Fibroblast of villous mesenchyme (primary cell): ENCODE measurements at regions not wholly inside any gene's neighbourhood (a gene's known extent, or its start where the extent isn't known, plus 50 kb on each side); places are given as distances from the start of the nearest gene placed in this dataset.
"Not testable (repeated sequence)": the region's sequence is repeated elsewhere in the genome, so short reads cannot be mapped to it uniquely, and the experiment has no call there.

Source experiments
- DNase-seq: peaks from one replicate; pipeline ENCODE4 v3.0.0-alpha.2; 2010; ENCODE audit warnings: low read depth
- H3K4me3 ChIP-seq: 2 replicates; pipeline ENCODE4 v1.5.1; 2011; ENCODE audit warnings: low read depth, mild to moderate bottlenecking, low read length
- TF ChIP-seq, protein P1 (sequence below): IDR thresholded peaks from 2 replicates; pipeline ENCODE4 v1.5.1; 2012; ENCODE audit warnings: low read depth, mild to moderate bottlenecking, low read length; ENCODE audit not compliant: insufficient read depth

DNA sequence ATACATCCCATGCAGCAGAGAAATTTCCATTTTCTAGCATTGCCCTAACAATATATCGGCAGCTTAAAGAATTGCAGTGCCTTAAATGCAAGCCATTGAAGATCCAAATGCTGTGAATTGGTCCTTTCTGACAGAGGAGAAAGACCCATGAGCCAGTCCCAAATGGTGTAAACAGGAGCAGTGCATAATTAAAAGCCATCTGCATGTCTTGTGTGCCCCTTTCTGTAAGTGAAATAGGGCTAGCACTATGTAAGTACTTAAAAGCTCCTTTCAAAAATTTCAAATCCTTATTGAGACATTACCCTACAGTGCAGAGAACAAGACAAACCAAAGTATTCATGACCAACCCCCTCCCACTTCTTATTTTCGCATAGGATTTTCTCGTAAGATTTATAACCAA is 108.7 kb upstream of the LCORL start:
- TF ChIP-seq, protein P1, sequence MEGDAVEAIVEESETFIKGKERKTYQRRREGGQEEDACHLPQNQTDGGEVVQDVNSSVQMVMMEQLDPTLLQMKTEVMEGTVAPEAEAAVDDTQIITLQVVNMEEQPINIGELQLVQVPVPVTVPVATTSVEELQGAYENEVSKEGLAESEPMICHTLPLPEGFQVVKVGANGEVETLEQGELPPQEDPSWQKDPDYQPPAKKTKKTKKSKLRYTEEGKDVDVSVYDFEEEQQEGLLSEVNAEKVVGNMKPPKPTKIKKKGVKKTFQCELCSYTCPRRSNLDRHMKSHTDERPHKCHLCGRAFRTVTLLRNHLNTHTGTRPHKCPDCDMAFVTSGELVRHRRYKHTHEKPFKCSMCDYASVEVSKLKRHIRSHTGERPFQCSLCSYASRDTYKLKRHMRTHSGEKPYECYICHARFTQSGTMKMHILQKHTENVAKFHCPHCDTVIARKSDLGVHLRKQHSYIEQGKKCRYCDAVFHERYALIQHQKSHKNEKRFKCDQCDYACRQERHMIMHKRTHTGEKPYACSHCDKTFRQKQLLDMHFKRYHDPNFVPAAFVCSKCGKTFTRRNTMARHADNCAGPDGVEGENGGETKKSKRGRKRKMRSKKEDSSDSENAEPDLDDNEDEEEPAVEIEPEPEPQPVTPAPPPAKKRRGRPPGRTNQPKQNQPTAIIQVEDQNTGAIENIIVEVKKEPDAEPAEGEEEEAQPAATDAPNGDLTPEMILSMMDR = no peak
- no peak for DNase-seq
- H3K4me3 ChIP-seq = no peak overlapping the region

GRCh38 chr4:18128241-18128640 is 106.7 kb upstream of the LCORL start:
- TF ChIP-seq, protein P1 = no peak
- H3K4me3 ChIP-seq = no peak overlapping the region
- DNase-seq = no peak

- TF ChIP-seq, protein P1 = no peak
- DNase-seq = no peak
Observed at GRCh38 chr4:18127030-18127429, 105.5 kb upstream of the LCORL start.

GRCh38 chr4:18113710-18114331 is 92.3 kb upstream of the LCORL start:
- no peak overlapping the region for H3K4me3 ChIP-seq
- DNase-seq = no peak
- TF ChIP-seq, protein P1 = no peak

More at GRCh38 chr4:18127030-18127429, 105.5 kb upstream of the LCORL start:
- H3K4me3 ChIP-seq = no peak overlapping the region

- DNase-seq = peak; percentile 1
- TF ChIP-seq, protein P1 = no peak
- no peak overlapping the region for H3K4me3 ChIP-seq
Observed at GRCh38 chr4:18111081-18111480, 89.5 kb upstream of the LCORL start.

DNA sequence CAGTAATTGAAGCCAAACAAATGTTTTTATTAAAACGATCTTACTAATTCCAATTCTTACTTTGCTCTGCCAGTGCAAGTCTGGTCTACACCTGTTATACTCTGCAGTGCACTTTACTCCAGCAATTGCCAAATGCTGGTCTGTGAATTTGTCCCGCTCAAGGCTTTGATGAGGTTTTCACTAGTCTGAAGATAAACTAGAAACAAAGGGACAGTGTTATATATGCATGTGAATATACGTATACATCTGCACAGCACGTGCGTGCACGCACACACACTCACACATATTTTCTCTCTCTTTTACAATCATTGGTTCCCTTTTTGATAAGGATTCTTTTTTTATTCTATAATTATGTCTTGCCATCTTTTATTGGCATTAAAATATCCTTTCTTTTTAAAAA is 88.5 kb upstream of the LCORL start:
- TF ChIP-seq, protein P1 = no peak
- no peak overlapping the region for H3K4me3 ChIP-seq
- DNase-seq = no peak

- DNase-seq = no peak
- TF ChIP-seq, protein P1 = no peak
- H3K4me3 ChIP-seq = no peak overlapping the region
Observed at GRCh38 chr4:18109676-18110075, 88.1 kb upstream of the LCORL start.

DNA sequence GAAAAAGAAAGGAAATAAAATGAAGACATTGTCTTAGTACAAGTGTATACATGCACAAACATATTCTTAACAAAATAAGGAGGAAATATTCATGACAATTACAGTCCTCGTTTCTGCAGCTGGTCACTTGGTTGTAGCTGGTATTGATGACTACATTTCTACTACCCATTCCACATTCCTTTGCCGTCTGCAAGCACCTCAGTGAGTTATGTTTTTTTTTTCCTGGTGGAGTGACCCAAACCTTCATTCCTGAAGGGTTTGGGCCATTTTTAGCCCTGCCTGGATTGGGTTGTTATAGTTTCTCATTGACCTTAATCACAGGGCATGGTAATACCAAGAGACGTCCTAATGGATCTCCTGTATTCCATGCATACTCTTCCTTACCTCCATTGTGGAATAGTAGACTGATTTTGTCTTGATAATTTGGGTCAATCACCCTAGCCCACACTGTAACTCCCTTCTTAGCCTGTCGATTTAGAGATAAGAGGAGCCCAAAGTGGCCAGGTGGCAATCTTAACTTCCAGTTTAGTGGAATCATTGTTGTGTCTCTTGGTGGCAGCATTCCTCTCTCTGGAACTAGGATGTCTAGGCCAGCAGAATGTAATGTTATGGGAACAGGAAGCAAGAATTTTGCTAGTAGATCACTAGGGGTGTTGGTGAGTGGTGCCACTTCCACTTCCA is 86.4 kb upstream of the LCORL start:
- not testable (repeated sequence) for H3K4me3 ChIP-seq, DNase-seq
